Dendritic cell treated with granulocyte-macrophage colony-stimulating factor and Interleukin-4, amounts not matched to agents 40 ng/mL and 50 ng/mL, for 4 days (primary cell): ENCODE measurements at regions not wholly inside any gene's neighbourhood (a gene's known extent, or its start where the extent isn't known, plus 50 kb on each side); places are given as distances from the start of the nearest gene placed in this dataset.
"Not testable (repeated sequence)": the region's sequence is repeated elsewhere in the genome, so short reads cannot be mapped to it uniquely, and the experiment has no call there.

ENCODE experiments used
- H3K27ac Mint-ChIP-seq: one replicate; pipeline ENCODE4 v1.8.0; 2022; ENCODE audit warnings: mild to moderate bottlenecking, mixed read lengths
- H3K27me3 Mint-ChIP-seq: one replicate; pipeline ENCODE4 v1.8.0; 2022; ENCODE audit warnings: mild to moderate bottlenecking, mixed read lengths
- H3K36me3 Mint-ChIP-seq: one replicate; pipeline ENCODE4 v1.8.0; 2022; ENCODE audit warnings: low read depth, mixed read lengths
- H3K4me1 Mint-ChIP-seq: one replicate; pipeline ENCODE4 v1.8.0; 2022; ENCODE audit warnings: low read depth, mixed read lengths
- H3K4me3 Mint-ChIP-seq: one replicate; pipeline ENCODE4 v1.8.0; 2022; ENCODE audit warnings: mild to moderate bottlenecking, moderate library complexity, mixed read lengths
- H3K9me3 Mint-ChIP-seq: one replicate; pipeline ENCODE4 v1.8.0; 2022; ENCODE audit warnings: mixed read lengths
- intact Hi-C: fragments of 100-400 bp; cut with micrococcal nuclease; formaldehyde crosslinking; loops from one replicate; pipeline ENCODE4 v1.15.0; 2022

- H3K4me3 Mint-ChIP-seq, H3K9me3 Mint-ChIP-seq, H3K27ac Mint-ChIP-seq, H3K4me1 Mint-ChIP-seq, intact Hi-C loops, H3K27me3 Mint-ChIP-seq: not testable (repeated sequence)
- peaks cover 30% of the 10 kb centered on the region for H3K36me3 Mint-ChIP-seq
Measured at GRCh38 chr5:34180940-34181614, 138.1 kb upstream of the C1QTNF3 start.

- H3K36me3 Mint-ChIP-seq: peaks cover 33% of the 10 kb centered on the region
- H3K27ac Mint-ChIP-seq, intact Hi-C loops, H3K27me3 Mint-ChIP-seq, H3K4me3 Mint-ChIP-seq, H3K9me3 Mint-ChIP-seq, H3K4me1 Mint-ChIP-seq: not testable (repeated sequence)
Measured at GRCh38 chr5:34185005-34185404, 142.0 kb upstream of the C1QTNF3 start.

DNA sequence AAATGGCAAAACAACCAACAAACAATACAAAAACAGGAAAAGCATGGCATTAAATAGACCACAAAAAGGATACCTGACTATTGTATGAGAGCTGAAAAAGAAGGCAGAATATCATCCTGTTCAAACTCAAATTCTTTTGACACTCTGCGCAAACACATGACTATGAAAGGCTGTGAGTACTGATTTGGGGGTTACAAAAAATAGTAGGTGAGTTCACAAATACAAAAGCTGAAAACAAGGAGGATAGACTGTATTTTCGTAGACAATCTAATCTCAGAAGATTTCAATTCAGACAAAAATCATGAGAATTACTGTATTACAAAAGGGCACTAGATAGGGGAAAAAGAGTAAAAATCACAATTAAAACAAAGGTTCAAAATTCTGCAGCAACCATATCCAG, 142.6 kb upstream of the C1QTNF3 start:
- intact Hi-C loops, H3K27ac Mint-ChIP-seq, H3K4me1 Mint-ChIP-seq, H3K4me3 Mint-ChIP-seq, H3K27me3 Mint-ChIP-seq: not testable (repeated sequence)
- H3K36me3 Mint-ChIP-seq: peaks cover 33% of the 10 kb centered on the region
- peaks cover 10% of the 10 kb centered on the region for H3K9me3 Mint-ChIP-seq

DNA sequence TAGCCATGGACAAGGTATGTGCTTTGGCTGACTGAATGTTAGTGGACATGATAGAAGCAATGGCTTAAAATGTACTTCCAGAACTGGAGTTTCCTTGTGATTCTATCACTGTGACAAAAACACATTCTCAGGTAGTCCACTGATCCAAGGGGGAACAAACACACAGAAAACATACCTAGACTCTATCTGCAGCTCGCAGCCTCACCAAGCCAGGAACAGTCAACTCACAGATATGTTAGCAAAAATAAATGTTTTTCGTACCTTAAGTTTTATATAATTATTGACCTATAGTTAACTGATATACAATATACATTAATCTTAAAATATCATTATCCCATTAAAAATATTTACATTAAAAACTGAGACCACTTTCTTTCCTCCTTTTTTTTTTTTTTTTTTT, 143.1 kb upstream of the C1QTNF3 start:
- Mint-ChIP-seq H3K9me3 (peaks cover 10% of the 10 kb centered on the region), H3K36me3 (peaks cover 31% of the 10 kb centered on the region)
- H3K27me3 Mint-ChIP-seq, H3K4me3 Mint-ChIP-seq, H3K27ac Mint-ChIP-seq, intact Hi-C loops, H3K4me1 Mint-ChIP-seq: not testable (repeated sequence)

DNA sequence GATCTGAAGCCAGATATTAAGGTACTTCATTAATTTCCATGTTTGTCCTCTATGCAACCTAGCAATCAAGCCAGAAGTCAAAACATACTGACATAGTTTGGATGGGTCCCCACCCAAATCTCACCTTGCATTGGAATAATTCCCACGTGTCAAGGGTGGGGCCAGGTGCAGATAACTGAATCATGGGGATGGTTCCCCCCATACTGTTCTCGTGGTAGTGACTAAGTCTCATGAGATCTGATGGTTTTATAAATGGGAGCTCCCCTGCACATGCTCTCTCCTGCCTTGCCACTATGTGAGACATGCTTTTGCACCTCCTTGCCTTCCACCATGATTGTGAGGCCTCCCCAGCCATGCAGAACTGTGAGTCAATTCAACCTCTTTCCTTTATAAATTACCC, 143.9 kb upstream of the C1QTNF3 start:
- H3K27ac Mint-ChIP-seq, H3K4me1 Mint-ChIP-seq, H3K27me3 Mint-ChIP-seq, intact Hi-C loops, H3K4me3 Mint-ChIP-seq: not testable (repeated sequence)
- Mint-ChIP-seq H3K9me3 (peaks cover 10% of the 10 kb centered on the region), H3K36me3 (peaks cover 37% of the 10 kb centered on the region)

DNA sequence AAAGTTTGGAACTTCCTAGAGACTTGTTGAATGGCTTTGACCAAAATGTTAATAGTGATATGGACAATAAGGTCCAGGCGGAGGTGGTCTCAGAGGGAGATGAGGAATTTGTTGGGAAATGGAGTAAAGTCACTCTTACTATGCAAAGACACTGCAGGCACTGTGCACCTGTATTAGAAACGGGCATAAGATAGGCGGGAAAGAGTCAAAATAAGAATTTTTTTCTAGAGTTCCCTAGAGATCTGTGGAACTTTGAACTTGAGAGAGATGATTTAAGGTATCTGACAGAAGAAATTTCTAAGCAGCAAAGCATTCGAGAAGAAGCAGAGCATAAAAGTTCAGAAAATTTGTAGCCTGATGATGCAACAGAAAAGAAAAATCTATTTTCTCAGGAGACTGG, 144.4 kb upstream of the C1QTNF3 start:
- H3K4me1 Mint-ChIP-seq, H3K27ac Mint-ChIP-seq, H3K4me3 Mint-ChIP-seq, H3K27me3 Mint-ChIP-seq, intact Hi-C loops: not testable (repeated sequence)
- H3K9me3 Mint-ChIP-seq: peaks cover 10% of the 10 kb centered on the region
- peaks cover 42% of the 10 kb centered on the region for H3K36me3 Mint-ChIP-seq

DNA sequence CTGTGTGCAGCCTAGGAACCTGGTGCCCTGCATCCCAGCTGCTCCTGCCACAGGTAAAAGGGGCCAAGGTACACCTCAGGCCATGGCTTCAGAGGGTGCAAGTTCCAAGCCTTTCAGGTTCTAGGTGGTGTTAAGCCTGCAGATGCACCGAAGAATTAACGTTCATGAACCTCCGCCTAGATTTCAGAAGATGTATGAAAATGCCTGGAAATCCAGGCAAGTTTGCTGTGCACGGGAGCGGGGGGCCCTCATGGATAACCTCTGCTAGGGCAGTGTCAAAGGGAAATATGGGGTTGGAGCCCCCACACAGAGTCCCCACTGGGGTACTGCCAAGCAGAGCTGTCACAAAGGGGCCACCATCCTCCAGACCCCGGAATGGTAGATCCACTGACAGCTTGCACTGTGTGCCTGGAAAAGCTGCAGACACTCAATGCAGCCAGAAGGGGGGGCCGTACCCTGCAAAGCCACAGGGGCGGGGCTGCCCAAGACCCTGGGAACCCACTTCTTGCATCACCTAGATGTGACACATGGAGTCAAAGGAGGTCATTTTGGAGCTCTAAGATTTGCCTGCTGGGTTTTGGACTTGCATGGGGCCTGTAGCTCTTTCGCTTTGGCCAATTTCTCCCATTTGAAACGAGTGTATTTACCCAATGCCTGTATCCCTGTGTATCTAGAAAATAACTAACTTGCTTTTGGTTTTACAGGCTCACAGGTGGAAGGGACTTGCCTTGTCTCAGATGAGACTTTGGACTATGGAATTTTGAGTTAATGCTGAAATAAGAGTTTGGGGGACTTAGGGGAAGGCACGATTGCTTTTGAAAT, 145.2 kb upstream of the C1QTNF3 start:
- H3K4me1 Mint-ChIP-seq, H3K4me3 Mint-ChIP-seq, intact Hi-C loops, H3K27ac Mint-ChIP-seq, H3K27me3 Mint-ChIP-seq: not testable (repeated sequence)
- H3K9me3 Mint-ChIP-seq: peaks cover 10% of the 10 kb centered on the region
- peaks cover 42% of the 10 kb centered on the region for H3K36me3 Mint-ChIP-seq

DNA sequence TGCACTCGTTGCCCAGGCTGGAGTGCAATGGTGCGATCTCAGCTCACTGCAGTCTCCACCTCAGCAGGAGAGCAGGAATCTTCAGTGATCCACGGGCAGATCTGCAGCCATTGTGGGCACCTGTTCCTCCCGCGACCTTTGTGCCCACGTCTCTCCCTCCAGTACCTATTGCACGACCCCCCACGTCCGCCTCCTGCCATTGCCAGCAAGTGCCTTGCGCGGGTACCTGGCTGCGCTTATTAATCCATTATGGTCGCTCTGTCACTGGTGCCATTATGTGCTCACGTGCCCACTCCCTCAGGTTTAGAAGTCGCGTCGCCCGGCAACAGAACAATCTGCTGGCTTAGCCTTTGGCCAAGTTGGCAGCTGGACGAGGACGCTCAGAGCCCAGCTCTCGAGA, 146.2 kb upstream of the C1QTNF3 start:
- H3K4me1 Mint-ChIP-seq, H3K4me3 Mint-ChIP-seq, H3K27me3 Mint-ChIP-seq, intact Hi-C loops, H3K27ac Mint-ChIP-seq: not testable (repeated sequence)
- peaks cover 46% of the 10 kb centered on the region for H3K36me3 Mint-ChIP-seq
- peaks cover 10% of the 10 kb centered on the region for H3K9me3 Mint-ChIP-seq

- Mint-ChIP-seq H3K36me3 (peaks cover 46% of the 10 kb centered on the region), H3K9me3 (peaks cover 10% of the 10 kb centered on the region)
- H3K4me3 Mint-ChIP-seq, H3K27me3 Mint-ChIP-seq, intact Hi-C loops, H3K4me1 Mint-ChIP-seq, H3K27ac Mint-ChIP-seq: not testable (repeated sequence)
Measured at GRCh38 chr5:34189752-34190411, 146.9 kb upstream of the C1QTNF3 start.

GRCh38 chr5:34190466-34190865, 147.5 kb upstream of the C1QTNF3 start:
- H3K4me1 Mint-ChIP-seq, H3K4me3 Mint-ChIP-seq, H3K27ac Mint-ChIP-seq, intact Hi-C loops, H3K27me3 Mint-ChIP-seq: not testable (repeated sequence)
- Mint-ChIP-seq H3K36me3 (peaks cover 46% of the 10 kb centered on the region), H3K9me3 (peaks cover 10% of the 10 kb centered on the region)

- Mint-ChIP-seq H3K9me3 (peaks cover 10% of the 10 kb centered on the region), H3K36me3 (peaks cover 53% of the 10 kb centered on the region)
- H3K27me3 Mint-ChIP-seq, intact Hi-C loops, H3K4me3 Mint-ChIP-seq, H3K27ac Mint-ChIP-seq, H3K4me1 Mint-ChIP-seq: not testable (repeated sequence)
Measured at GRCh38 chr5:34191279-34191744, 148.3 kb upstream of the C1QTNF3 start.

DNA sequence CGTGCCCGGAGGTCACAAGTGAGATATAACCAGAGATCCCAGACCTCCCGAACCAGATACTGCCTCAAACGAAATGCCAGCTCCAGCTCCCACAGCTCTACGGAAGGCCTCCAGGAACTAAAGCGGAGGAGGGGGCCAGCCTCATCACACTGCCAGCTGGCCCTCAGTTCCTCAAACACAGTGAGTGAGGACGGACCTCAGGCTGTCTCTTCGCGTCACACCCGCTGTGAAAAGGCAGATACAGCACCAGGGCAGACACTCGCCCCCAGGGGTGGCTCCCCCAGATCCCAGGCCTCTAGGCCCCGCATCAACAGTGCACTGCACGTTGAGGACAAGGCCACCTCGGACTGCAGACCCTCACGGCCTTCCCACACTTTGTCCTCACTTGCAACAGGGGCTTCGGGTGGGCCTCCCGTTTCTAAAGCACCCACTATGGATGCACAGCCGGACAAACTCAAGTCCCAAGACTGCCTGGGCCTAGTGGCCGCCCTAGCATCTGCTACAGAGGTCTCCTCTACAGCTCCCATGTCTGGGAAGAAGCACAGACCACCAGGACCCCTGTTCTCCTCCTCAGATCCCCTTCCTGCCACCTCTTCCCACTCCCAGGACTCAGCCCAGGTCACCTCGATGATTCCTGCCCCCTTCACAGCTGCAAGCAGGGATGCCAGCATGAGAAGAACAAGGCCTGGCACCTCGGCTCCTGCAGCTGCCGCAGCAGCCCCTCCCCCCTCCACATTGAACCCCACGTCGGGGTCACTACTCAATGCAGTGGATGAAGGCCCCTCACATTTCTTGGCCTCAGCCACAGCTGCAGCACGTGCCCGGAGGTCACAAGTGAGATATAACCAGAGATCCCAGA, 149.3 kb upstream of the C1QTNF3 start:
- H3K27ac Mint-ChIP-seq, H3K27me3 Mint-ChIP-seq, H3K4me1 Mint-ChIP-seq, H3K4me3 Mint-ChIP-seq, intact Hi-C loops: not testable (repeated sequence)
- H3K36me3 Mint-ChIP-seq: peaks cover 53% of the 10 kb centered on the region
- peaks cover 10% of the 10 kb centered on the region for H3K9me3 Mint-ChIP-seq

- H3K4me1 Mint-ChIP-seq, H3K4me3 Mint-ChIP-seq, intact Hi-C loops, H3K27ac Mint-ChIP-seq, H3K27me3 Mint-ChIP-seq: not testable (repeated sequence)
- Mint-ChIP-seq H3K9me3 (peaks cover 10% of the 10 kb centered on the region), H3K36me3 (peaks cover 50% of the 10 kb centered on the region)
Measured at GRCh38 chr5:34192923-34193262, 149.9 kb upstream of the C1QTNF3 start.

DNA sequence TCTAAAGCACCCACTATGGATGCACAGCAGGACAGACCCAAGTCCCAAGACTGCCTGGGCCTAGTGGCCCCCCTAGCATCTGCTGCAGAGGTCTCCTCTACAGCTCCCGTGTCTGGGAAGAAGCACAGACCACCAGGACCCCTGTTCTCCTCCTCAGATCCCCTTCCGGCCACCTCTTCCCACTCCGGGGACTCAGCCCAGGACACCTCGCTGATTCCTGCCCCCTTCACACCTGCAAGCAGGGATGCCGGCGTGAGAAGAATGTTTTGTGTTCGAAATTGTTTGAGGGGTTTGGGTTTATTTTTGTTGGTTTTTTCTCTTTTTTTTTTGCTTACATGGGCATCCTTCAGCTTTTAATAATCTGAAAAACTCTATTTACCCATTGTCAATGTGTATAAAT, 150.3 kb upstream of the C1QTNF3 start:
- H3K27ac Mint-ChIP-seq, H3K4me3 Mint-ChIP-seq, intact Hi-C loops, H3K4me1 Mint-ChIP-seq, H3K27me3 Mint-ChIP-seq: not testable (repeated sequence)
- Mint-ChIP-seq H3K9me3 (peaks cover 10% of the 10 kb centered on the region), H3K36me3 (peaks cover 48% of the 10 kb centered on the region)
